HG03342 (cell line): ENCODE measurements at regions not wholly inside any gene's neighbourhood (a gene's known extent, or its start where the extent isn't known, plus 50 kb on each side); places are given as distances from the start of the nearest gene placed in this dataset.

ENCODE experiments used
- ATAC-seq: cut with Tn5 transposase; IDR thresholded peaks from one replicate; pipeline ENCODE4 v1.9.1; 2021; ENCODE audit warnings: mild to moderate bottlenecking, moderate library complexity; ENCODE audit not compliant: unreplicated experiment

GRCh38 chr11:26021017-26021416 is 310.9 kb upstream of the ANO3 start:
- ATAC-seq = no peak

GRCh38 chr11:26023057-26023456 is 308.9 kb upstream of the ANO3 start:
- ATAC-seq = no peak

GRCh38 chr11:26025676-26026075 is 306.3 kb upstream of the ANO3 start:
- no peak for ATAC-seq

GRCh38 chr11:26026078-26026477 is 305.9 kb upstream of the ANO3 start:
- no peak for ATAC-seq

GRCh38 chr11:26027887-26028286 is 304.0 kb upstream of the ANO3 start:
- no peak for ATAC-seq

GRCh38 chr11:26028393-26028911 is 303.5 kb upstream of the ANO3 start:
- ATAC-seq = no peak

GRCh38 chr11:26030399-26030798 is 301.5 kb upstream of the ANO3 start:
- ATAC-seq = no peak

GRCh38 chr11:26032241-26032640 is 299.7 kb upstream of the ANO3 start:
- no peak for ATAC-seq

- no peak for ATAC-seq
These were observed 296.2 kb upstream of the ANO3 start for GRCh38 chr11:26035696-26036095.

GRCh38 chr11:26037716-26038115 is 294.2 kb upstream of the ANO3 start:
- no peak for ATAC-seq

GRCh38 chr11:26040339-26040738 is 291.6 kb upstream of the ANO3 start:
- ATAC-seq = no peak

- no peak for ATAC-seq
These were observed 289.8 kb upstream of the ANO3 start for GRCh38 chr11:26042113-26042512.

- ATAC-seq = peak; percentile 76
These were observed 288.3 kb upstream of the ANO3 start for GRCh38 chr11:26043665-26044064.

- no peak for ATAC-seq
These were observed 287.5 kb upstream of the ANO3 start for GRCh38 chr11:26044389-26044788.

- ATAC-seq = no peak
These were observed 286.8 kb upstream of the ANO3 start for GRCh38 chr11:26045082-26045481.

GRCh38 chr11:26048271-26048670 is 283.7 kb upstream of the ANO3 start:
- ATAC-seq = no peak

- ATAC-seq = no peak
These were observed 278.0 kb upstream of the ANO3 start for GRCh38 chr11:26053966-26054365.

GRCh38 chr11:26062660-26063059 is 269.3 kb upstream of the ANO3 start:
- ATAC-seq = no peak

GRCh38 chr11:26063915-26064314 is 268.0 kb upstream of the ANO3 start:
- ATAC-seq = no peak

- ATAC-seq = no peak
These were observed 266.0 kb upstream of the ANO3 start for GRCh38 chr11:26065944-26066343.

- ATAC-seq = no peak
These were observed 261.1 kb upstream of the ANO3 start for GRCh38 chr11:26070714-26071380.

GRCh38 chr11:26072614-26073153 is 259.2 kb upstream of the ANO3 start:
- no peak for ATAC-seq

- no peak for ATAC-seq
These were observed 258.3 kb upstream of the ANO3 start for GRCh38 chr11:26073646-26074045.
